K562 (cell line): ENCODE measurements at regions not wholly inside any gene's neighbourhood (a gene's known extent, or its start where the extent isn't known, plus 50 kb on each side); places are given as distances from the start of the nearest gene placed in this dataset.

Source experiments
- ARID3A ChIP-seq: IDR thresholded peaks from 2 replicates; pipeline ENCODE4 v1.6.1; 2012; ENCODE audit warnings: low read depth, low read length, improper control_type of control experiment, borderline replicate concordance
- CBFA2T3 ChIP-seq: fragments of 450-650 bp; IDR thresholded peaks from 2 replicates; pipeline ENCODE4 v1.6.1; 2017
- EP300 ChIP-seq: IDR thresholded peaks from 2 replicates; pipeline ENCODE4 v1.6.1; 2012; ENCODE audit warnings: low read length, improper control_type of control experiment
- FOSL1 ChIP-seq: fragments of 200-800 bp; sonication (Bioruptor generic); conservative IDR thresholded peaks from 2 replicates; pipeline ENCODE4 v1.6.1; 2016; ENCODE audit warnings: missing genetic modification characterization, missing compliant biosample characterization
- FOXA1 ChIP-seq: fragments of 450-650 bp; IDR thresholded peaks from 2 replicates; pipeline ENCODE4 v1.6.1; 2016; ENCODE audit warnings: mild to moderate bottlenecking, borderline replicate concordance
- FOXK1 ChIP-seq: sonication (generic); formaldehyde crosslinking; IDR thresholded peaks from 2 replicates; pipeline ENCODE4 v1.8.0; 2022; ENCODE audit warnings: missing genetic modification reagents, mild to moderate bottlenecking, borderline replicate concordance
- FOXK2 ChIP-seq, 2 experiments: fragments of 450-650 bp; IDR thresholded peaks in 1 of 2; conservative IDR thresholded peaks in 1 of 2; 2 replicates each; pipeline ENCODE4 v1.6.1; 2016; ENCODE audit warnings: low read depth in 2 of 2, mild to moderate bottlenecking in 1 of 2
- HDAC1 ChIP-seq, 2 experiments: fragments of 450-650 bp; IDR thresholded peaks; 2 replicates each; pipeline ENCODE4 v1.6.1; 2016 to 2017; ENCODE audit warnings: inconsistent platforms in 1 of 2, mild to moderate bottlenecking in 1 of 2, moderate library complexity in 1 of 2
- HMBOX1 ChIP-seq: sonication (generic); IDR thresholded peaks from 2 replicates; pipeline ENCODE4 v1.6.1; 2016
- ID3 ChIP-seq, 2 experiments: fragments of 250-450 bp in 1 of 2; fragments of 450-650 bp in 1 of 2; sonication (Bioruptor Pico) in 1 of 2; IDR thresholded peaks; 2 replicates each; pipeline versions ENCODE4 v1.6.1 to v1.8.0; 2016 to 2021; ENCODE audit warnings: mild to moderate bottlenecking in 2 of 2, moderate library complexity in 2 of 2, missing compliant biosample characterization in 1 of 2, missing genetic modification characterization in 1 of 2
- KDM1A ChIP-seq, 2 experiments: fragments of 450-650 bp; IDR thresholded peaks; 2 replicates each; pipeline ENCODE4 v1.6.1; 2016; ENCODE audit warnings: mild to moderate bottlenecking in 2 of 2
- NBN ChIP-seq: fragments of 450-650 bp; IDR thresholded peaks from 2 replicates; pipeline ENCODE4 v1.6.1; 2016; ENCODE audit warnings: low read depth, mild to moderate bottlenecking
- NFXL1 ChIP-seq: fragments of 450-650 bp; formaldehyde crosslinking; IDR thresholded peaks from 2 replicates; pipeline ENCODE4 v1.4.0; 2021; ENCODE audit warnings: mild to moderate bottlenecking
- PATZ1 ChIP-seq: fragments of 250-450 bp; sonication (Bioruptor Pico); IDR thresholded peaks from 2 replicates; pipeline ENCODE4 v1.5.0; 2020; ENCODE audit warnings: mild to moderate bottlenecking, borderline replicate concordance
- PML ChIP-seq: IDR thresholded peaks from 2 replicates; pipeline ENCODE4 v1.6.1; 2012; ENCODE audit warnings: low read length, inconsistent platforms
- SMC3 ChIP-seq: conservative IDR thresholded peaks from 2 replicates; pipeline ENCODE4 v1.6.1; 2011; ENCODE audit warnings: low read depth, low read length, improper control_type of control experiment; ENCODE audit not compliant: insufficient read depth
- SRF ChIP-seq, 2 experiments: fragments of 250-450, 450-650 bp in 1 of 2; sonication (Bioruptor Pico) in 1 of 2; sonication (generic) in 1 of 2; formaldehyde crosslinking; IDR thresholded peaks; 2 replicates each; pipeline versions ENCODE4 v1.5.0 to v1.5.1; 2020 to 2022; ENCODE audit warnings: mild to moderate bottlenecking in 1 of 2, missing genetic modification reagents in 1 of 2
- ZFPM2 ChIP-seq: fragments of 250-450 bp; sonication (Bioruptor Pico); IDR thresholded peaks from 2 replicates; pipeline ENCODE4 v1.5.1; 2022; ENCODE audit warnings: mild to moderate bottlenecking
- ZNF146 ChIP-seq: IDR thresholded peaks from one replicate; pipeline ENCODE4 v1.6.1; 2018; ENCODE audit warnings: missing compliant biosample characterization; ENCODE audit not compliant: unreplicated experiment
- ZNF277 ChIP-seq: fragments of 250-450 bp; sonication (Bioruptor Pico); IDR thresholded peaks from 2 replicates; pipeline ENCODE4 v1.8.0; 2022; ENCODE audit warnings: inconsistent platforms, mild to moderate bottlenecking, moderate library complexity, borderline replicate concordance

- TF ChIP-seq PATZ1 (CRISPR knock-in tag) (no peak), HMBOX1 (peak; percentile 34; the same call in 1 of the 2 replicates), NBN (0 out of 2 replicates have a peak, but pooled peaks have one; percentile 10), ZFPM2 (no peak), ZNF277 (CRISPR knock-in tag) (no peak), NFXL1 (CRISPR knock-in tag) (no peak), ARID3A (peak; percentile 43; the same call in 1 of the 2 replicates), CBFA2T3 (peak; percentile 73), HDAC1 (IDR thresholded peaks at IDR 0.05) (peak in 1 of 2 experiments; percentile 49; a peak in 1 of 4 replicates), ID3 (CRISPR knock-in tag; IDR thresholded peaks at IDR 0.05) (no peak), ID3 (tag; IDR thresholded peaks at IDR 0.05) (no peak), PML (no peak), SRF (CRISPR knock-in tag; IDR thresholded peaks at IDR 0.05) (peak in 1 of 2 experiments; percentile 54; a peak in 1 of 4 replicates), KDM1A (IDR thresholded peaks at IDR 0.05) (peak; percentile 75 to 77; a peak in 2 of 4 replicates), EP300 (no peak; the same call in 1 of the 2 replicates), FOXA1 (no peak), SMC3 (no peak), ZNF146 (CRISPR knock-in tag) (no peak), FOSL1 (tag) (peak; percentile 53), FOXK2 (conservative IDR thresholded peaks at IDR 0.05 in 1 of 2, IDR thresholded peaks at IDR 0.05 in 1 of 2; ENCODE audit: low read depth in 2 of 2) (0 out of 4 replicates have a peak, but pooled peaks of 1 of the 2 experiments have one; percentile 14), FOXK1 (CRISPR knock-in tag) (no peak)
Observed at GRCh38 chr9:108099854-108100253, 610.3 kb upstream of the KLF4 start (continued).
